Mesenchymal stem cell (in vitro differentiated cells and primary cell): ENCODE measurements at regions not wholly inside any gene's neighbourhood (a gene's known extent, or its start where the extent isn't known, plus 50 kb on each side); places are given as distances from the start of the nearest gene placed in this dataset.

Experiments
- DNase-seq: peaks from one replicate; pipeline ENCODE4 v3.0.0-alpha.2; 2013
- H2AFZ ChIP-seq: one replicate; pipeline ENCODE4 v1.6.1; 2013; ENCODE audit warnings: low read depth, mild to moderate bottlenecking, control low read depth, inconsistent platforms, low read length, moderate library complexity
- H2AK5ac ChIP-seq: 2 replicates; pipeline ENCODE4 v1.6.1; 2013; ENCODE audit warnings: low read length, moderate library complexity, mild to moderate bottlenecking, inconsistent platforms; ENCODE audit not compliant: severe bottlenecking
- H2BK120ac ChIP-seq: one replicate; pipeline ENCODE4 v1.6.1; 2013; ENCODE audit warnings: low read depth, mild to moderate bottlenecking, inconsistent platforms, low read length, moderate library complexity
- H2BK12ac ChIP-seq, 2 experiments: one replicate each; pipeline ENCODE4 v1.6.1; 2013; ENCODE audit warnings: inconsistent platforms in 2 of 2, low read length in 2 of 2, mild to moderate bottlenecking in 2 of 2, moderate library complexity in 2 of 2, control low read depth in 1 of 2
- H2BK15ac ChIP-seq: one replicate; pipeline ENCODE4 v1.6.1; 2013; ENCODE audit warnings: mild to moderate bottlenecking, low read depth, inconsistent platforms; ENCODE audit not compliant: poor library complexity, severe bottlenecking
- H2BK5ac ChIP-seq: 2 replicates; pipeline ENCODE4 v1.6.1; 2013; ENCODE audit warnings: low read depth, mild to moderate bottlenecking, low read length, control low read depth, inconsistent platforms; ENCODE audit not compliant: poor library complexity, severe bottlenecking
- H3K14ac ChIP-seq, 2 experiments: one replicate each; pipeline ENCODE4 v1.6.1; 2013; ENCODE audit warnings: inconsistent platforms in 2 of 2, low read length in 2 of 2, control low read depth in 1 of 2, mild to moderate bottlenecking in 1 of 2, moderate library complexity in 1 of 2
- H3K18ac ChIP-seq, 2 experiments: one replicate each; pipeline ENCODE4 v1.6.1; 2013; ENCODE audit warnings: inconsistent platforms in 2 of 2, low read length in 2 of 2, control low read depth in 1 of 2, low read depth in 1 of 2, mild to moderate bottlenecking in 1 of 2
- H3K23ac ChIP-seq, 2 experiments: one replicate each; pipeline ENCODE4 v1.6.1; 2013; ENCODE audit warnings: inconsistent platforms in 2 of 2, low read length in 2 of 2, mild to moderate bottlenecking in 2 of 2, moderate library complexity in 2 of 2, control low read depth in 1 of 2
- H3K27ac ChIP-seq: 2 replicates; pipeline ENCODE4 v1.5.1; 2013; ENCODE audit warnings: mild to moderate bottlenecking, moderate library complexity, low read length, control low read depth, inconsistent platforms; ENCODE audit not compliant: poor library complexity, severe bottlenecking
- H3K27me3 ChIP-seq, 2 experiments: 2 replicates each; pipeline versions ENCODE4 v1.6.1 to v1.7.0; 2013; ENCODE audit warnings: low read length in 2 of 2, mild to moderate bottlenecking in 2 of 2, moderate library complexity in 2 of 2, control low read depth in 1 of 2, inconsistent platforms in 1 of 2; ENCODE audit not compliant: control insufficient read depth in 1 of 2, insufficient read depth in 1 of 2
- H3K36me3 ChIP-seq, 2 experiments: 2 replicates each; pipeline versions ENCODE4 v1.6.1 to v1.7.0; 2013; ENCODE audit warnings: low read length in 2 of 2, control low read depth in 1 of 2, inconsistent platforms in 1 of 2, low read depth in 1 of 2, mild to moderate bottlenecking in 1 of 2; ENCODE audit not compliant: insufficient read depth in 2 of 2, control insufficient read depth in 1 of 2
- H3K4ac ChIP-seq, 2 experiments: one replicate each; pipeline ENCODE4 v1.6.1; 2013; ENCODE audit warnings: inconsistent platforms in 2 of 2, low read length in 2 of 2, mild to moderate bottlenecking in 2 of 2, moderate library complexity in 2 of 2, control low read depth in 1 of 2, low read depth in 1 of 2
- H3K4me1 ChIP-seq: 2 replicates; pipeline ENCODE4 v1.6.1; 2013; ENCODE audit warnings: low read depth, low read length, control low read depth; ENCODE audit not compliant: control insufficient read depth, insufficient read depth
- H3K4me2 ChIP-seq: 2 replicates; pipeline ENCODE4 v1.6.1; 2013; ENCODE audit warnings: low read length, mild to moderate bottlenecking, inconsistent platforms; ENCODE audit not compliant: poor library complexity, severe bottlenecking
- H3K4me3 ChIP-seq, 2 experiments: 2 replicates each; pipeline versions ENCODE4 v1.5.1 to v1.7.0; 2013; ENCODE audit warnings: low read length in 2 of 2, mild to moderate bottlenecking in 2 of 2, control low read depth in 1 of 2, low read depth in 1 of 2; ENCODE audit not compliant: insufficient read depth in 1 of 2
- H3K79me1 ChIP-seq: replicated peaks from 2 replicates; pipeline ENCODE4 v1.6.1; 2013; ENCODE audit warnings: mild to moderate bottlenecking, control low read depth, low read length, inconsistent platforms; ENCODE audit not compliant: poor library complexity, severe bottlenecking
- H3K9ac ChIP-seq: 2 replicates; pipeline ENCODE4 v1.7.0; 2013; ENCODE audit warnings: mild to moderate bottlenecking, low read length, moderate library complexity
- H3K9me3 ChIP-seq: 2 replicates; pipeline ENCODE4 v1.7.0; 2013; ENCODE audit warnings: mild to moderate bottlenecking, low read length; ENCODE audit not compliant: control insufficient read depth
- H4K8ac ChIP-seq: one replicate; pipeline ENCODE4 v1.6.1; 2013; ENCODE audit warnings: inconsistent platforms, mild to moderate bottlenecking, low read length, moderate library complexity
- H4K91ac ChIP-seq: one replicate; pipeline ENCODE4 v1.6.1; 2013; ENCODE audit warnings: mild to moderate bottlenecking, low read length, inconsistent platforms
- WGBS: methylation state at CpG from one replicate; pipeline ENCODE4 v1.1.7; 2013; ENCODE audit warnings: mixed read lengths; 5-methylcytosine and 5-hydroxymethylcytosine counted together

DNA sequence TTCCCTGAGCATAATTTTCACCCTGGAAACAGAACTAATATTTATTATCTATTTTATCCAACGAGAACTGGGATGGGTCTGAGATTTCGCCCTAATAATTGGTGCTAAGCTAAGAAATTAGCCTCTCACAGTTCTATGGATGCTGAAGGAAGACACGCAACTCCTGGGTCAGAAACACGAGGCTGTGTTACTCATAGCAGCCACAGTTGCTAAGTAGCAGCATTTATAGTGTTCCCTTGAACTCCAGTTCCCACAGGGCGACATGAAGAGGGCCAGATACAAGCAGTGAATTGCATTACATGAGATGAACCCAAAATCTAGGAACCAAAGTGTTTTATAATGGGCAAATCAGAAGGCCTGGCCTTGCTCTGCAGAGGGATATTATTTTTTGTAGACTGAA lies 109.8 kb upstream of the AGR3 start:
- Histone ChIP-seq H2AFZ (no peak overlapping the region), H3K36me3 (no peaks in the 10 kb centered on the region), H3K14ac (no peak overlapping the region), H2BK120ac (no peak overlapping the region), H4K8ac (no peak overlapping the region), H3K4me2 (no peak overlapping the region), H3K9me3 (no peaks in the 10 kb centered on the region), H3K27ac (no peak overlapping the region), H2BK5ac (no peak overlapping the region), H3K23ac (no peak overlapping the region), H3K9ac (no peak overlapping the region), H3K4me1 (no peaks in the 10 kb centered on the region), H3K79me1 (no peaks in the 10 kb centered on the region), H3K18ac (peak overlapping the region in 1 of 2 experiments; percentile 28), H3K4me3 (no peak overlapping the region), H3K4ac (no peak overlapping the region), H4K91ac (no peak overlapping the region), H3K27me3 (no peaks in the 10 kb centered on the region), H2BK12ac (no peak overlapping the region), H2AK5ac (no peak overlapping the region), H2BK15ac (no peak overlapping the region)
- no peak for DNase-seq
- 90% methylated on average over 5 of the region's 5 CpGs for WGBS

DNA sequence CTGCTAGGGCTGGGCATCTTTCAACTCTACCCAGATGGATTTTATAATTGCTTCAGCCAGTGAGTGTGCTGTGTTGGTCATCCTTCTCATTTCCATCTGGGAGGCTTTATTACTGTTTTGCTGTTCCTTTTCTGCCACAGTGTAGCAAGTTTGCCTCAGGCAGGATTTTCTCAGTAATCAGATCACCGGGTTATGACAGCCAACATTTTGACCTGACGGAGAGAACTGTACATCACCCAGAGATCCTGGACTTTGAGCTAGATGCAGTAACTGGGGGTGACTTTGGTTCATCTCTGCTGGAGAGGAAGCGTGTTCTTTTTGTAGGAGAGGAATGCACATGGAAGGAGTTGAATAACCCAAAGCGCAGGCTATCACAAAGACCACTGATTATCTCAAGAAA lies 111.8 kb upstream of the AGR3 start:
- Histone ChIP-seq H3K27me3 (no peaks in the 10 kb centered on the region), H3K27ac (no peak overlapping the region)

DNA sequence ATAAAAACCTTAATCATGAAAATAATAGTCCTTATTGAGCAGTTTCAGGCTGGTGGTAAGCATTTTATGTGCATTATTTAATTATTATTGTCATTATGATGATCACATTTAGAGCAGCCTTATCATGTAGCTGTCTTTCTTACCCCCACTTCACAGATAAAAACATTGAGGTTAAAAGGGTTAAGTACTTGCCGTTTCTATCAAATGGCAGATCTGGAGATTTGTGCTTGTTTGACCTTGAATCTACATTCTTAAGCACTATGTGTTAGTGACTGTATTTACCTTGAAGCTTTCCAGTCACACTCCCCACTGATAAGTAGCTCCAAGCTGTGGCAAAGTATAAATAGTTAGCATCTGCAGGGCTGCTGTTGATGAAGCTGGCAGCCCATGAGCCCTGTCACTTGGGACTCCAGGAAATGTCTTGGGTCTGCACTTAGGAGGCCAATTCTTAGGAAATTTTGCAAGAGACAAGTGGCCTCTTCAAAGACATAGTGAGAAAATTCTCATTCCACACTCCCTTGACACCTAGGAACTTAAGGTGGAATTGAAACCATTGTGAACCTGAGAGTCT lies 116.8 kb upstream of the AGR3 start:
- no peaks in the 10 kb centered on the region for H3K79me1 ChIP-seq
- H3K9me3 ChIP-seq = no peaks in the 10 kb centered on the region

More for the DNA sequence above, 111.8 kb upstream of the AGR3 start:
- Histone ChIP-seq H4K8ac (no peak overlapping the region), H3K23ac (no peak overlapping the region), H3K9ac (no peak overlapping the region), H3K4me1 (no peaks in the 10 kb centered on the region), H3K79me1 (no peaks in the 10 kb centered on the region), H2AFZ (no peak overlapping the region), H2BK120ac (no peak overlapping the region), H4K91ac (no peak overlapping the region), H2BK15ac (no peak overlapping the region), H3K18ac (no peak overlapping the region), H2BK12ac (no peak overlapping the region), H3K9me3 (no peaks in the 10 kb centered on the region), H3K14ac (no peak overlapping the region), H3K4ac (no peak overlapping the region), H3K4me3 (no peak overlapping the region), H3K4me2 (no peak overlapping the region), H2BK5ac (no peak overlapping the region), H3K36me3 (no peaks in the 10 kb centered on the region), H2AK5ac (no peak overlapping the region)
- 98% methylated on average over 3 of the region's 4 CpGs for WGBS
- no peak for DNase-seq

DNA sequence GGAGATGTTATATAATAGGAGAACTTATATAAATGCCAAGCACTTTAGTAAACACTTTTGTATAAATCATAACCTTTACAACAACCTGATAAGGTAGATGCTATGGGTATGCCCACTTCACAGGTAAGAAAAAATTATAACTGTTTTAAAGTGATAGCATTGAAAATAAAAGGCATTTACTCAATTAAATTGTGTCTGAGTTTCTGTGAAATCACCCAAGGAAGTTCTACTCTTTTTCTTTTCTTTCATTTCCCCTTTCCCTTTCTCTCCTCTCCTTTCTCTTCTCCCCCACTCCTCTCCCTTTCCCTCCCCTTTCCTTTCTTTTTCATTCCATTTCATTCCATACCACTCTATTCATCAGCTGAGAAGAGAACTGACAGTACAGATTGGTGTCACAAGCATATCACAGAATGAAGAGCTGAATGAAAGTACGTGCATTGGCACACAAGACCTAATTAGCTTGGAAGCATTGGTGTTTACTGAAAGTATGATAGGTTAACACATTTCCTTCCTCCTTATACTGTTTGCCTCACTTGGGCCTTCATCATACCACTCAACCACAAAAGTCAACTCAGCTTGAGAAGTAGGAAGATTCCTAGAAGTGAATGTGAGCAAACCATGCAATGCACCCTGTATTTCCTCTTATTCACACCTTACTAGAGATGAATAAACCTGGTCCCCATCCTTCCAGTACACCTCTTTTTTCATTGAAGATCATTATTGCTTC lies 117.9 kb upstream of the AGR3 start:
- Histone ChIP-seq H3K4me1 (no peaks in the 10 kb centered on the region), H2BK120ac (no peak overlapping the region), H4K8ac (no peak overlapping the region), H2BK5ac (no peak overlapping the region), H3K27ac (no peak overlapping the region), H2BK12ac (no peak overlapping the region), H3K27me3 (no peaks in the 10 kb centered on the region), H3K9ac (no peak overlapping the region), H3K18ac (no peak overlapping the region), H2BK15ac (no peak overlapping the region), H3K4me2 (no peak overlapping the region), H3K4ac (no peak overlapping the region), H2AK5ac (no peak overlapping the region), H3K36me3 (no peaks in the 10 kb centered on the region), H3K23ac (no peak overlapping the region), H3K4me3 (no peak overlapping the region), H3K14ac (no peak overlapping the region), H3K9me3 (no peaks in the 10 kb centered on the region), H3K79me1 (no peaks in the 10 kb centered on the region), H2AFZ (no peak overlapping the region), H4K91ac (no peak overlapping the region)
- no peak for DNase-seq
- no CpG with 5 or more reads among the region's 1 CpG for WGBS

More for the DNA sequence above, 116.8 kb upstream of the AGR3 start:
- Histone ChIP-seq H3K9ac (no peak overlapping the region), H3K23ac (no peak overlapping the region), H3K4me1 (no peaks in the 10 kb centered on the region), H3K27ac (no peak overlapping the region), H3K18ac (no peak overlapping the region), H2AK5ac (no peak overlapping the region), H2AFZ (no peak overlapping the region), H3K36me3 (no peaks in the 10 kb centered on the region), H3K4ac (no peak overlapping the region), H3K4me2 (no peak overlapping the region), H2BK5ac (no peak overlapping the region), H2BK15ac (no peak overlapping the region), H4K8ac (no peak overlapping the region), H2BK120ac (no peak overlapping the region), H3K4me3 (no peak overlapping the region), H3K27me3 (no peaks in the 10 kb centered on the region), H2BK12ac (no peak overlapping the region), H3K14ac (no peak overlapping the region), H4K91ac (no peak overlapping the region)
- WGBS = 25% methylated on average over 1 of the region's 1 CpG
- DNase-seq = no peak
